ENCODE measurements at regions not wholly inside any gene's neighbourhood (a gene's known extent, or its start where the extent isn't known, plus 50 kb on each side); places are given as distances from the start of the nearest gene placed in this dataset.

GRCh38 chr13:29993196-29993595 is 142.8 kb upstream of the UBL3 start:
- no peaks in the 10 kb centered on the region for H3K79me2 ChIP-seq (ENCODE audit: control insufficient read depth, insufficient read depth, low read length, poor library complexity)
- no peak overlapping the region for H3K4ac ChIP-seq (ENCODE audit: low read depth, low read length)
- H3K79me1 ChIP-seq (ENCODE audit: low read length): no peaks in the 10 kb centered on the region
- H3K4me1 ChIP-seq (ENCODE audit: control insufficient read depth in 1 of 2, insufficient read depth in 2 of 2, low read length in 2 of 2): peaks cover 0 to 5% of the 10 kb centered on the region in 2 experiments
- H3K18ac ChIP-seq (ENCODE audit: low read length): no peak overlapping the region
- H3K36me3 ChIP-seq (ENCODE audit: control insufficient read depth in 1 of 2, insufficient read depth in 2 of 2, low read length in 2 of 2): no peaks in the 10 kb centered on the region
- no peak overlapping the region for H3K4me3 ChIP-seq (ENCODE audit: low read depth, low read length)
- H4K12ac ChIP-seq (ENCODE audit: low read depth, low read length): no peak overlapping the region
- no peak overlapping the region for H4K91ac ChIP-seq (ENCODE audit: low read depth, low read length)
- no peak overlapping the region for H3K27ac ChIP-seq (ENCODE audit: low read depth, low read length)
- H3K9me3 ChIP-seq (ENCODE audit: insufficient read depth, low read depth, low read length): peaks cover 7% of the 10 kb centered on the region
- no peak for DNase-seq
- no peak overlapping the region for H3K23ac ChIP-seq (ENCODE audit: low read length)
- no peak overlapping the region for H2AK5ac ChIP-seq (ENCODE audit: low read length)
- no peak overlapping the region for H2BK120ac ChIP-seq (ENCODE audit: insufficient read depth, low read length, poor library complexity)
- H4K8ac ChIP-seq (ENCODE audit: low read depth, low read length): no peak overlapping the region
- no peak overlapping the region for H3K14ac ChIP-seq (ENCODE audit: low read length)
- H3K27me3 ChIP-seq (ENCODE audit: insufficient read depth, low read length): no peaks in the 10 kb centered on the region
- no peak overlapping the region for H2BK12ac ChIP-seq (ENCODE audit: low read length)
- H2AFZ ChIP-seq (ENCODE audit: insufficient read depth, low read length, poor library complexity): no peak overlapping the region
- H2BK5ac ChIP-seq (ENCODE audit: low read depth, low read length, poor library complexity): no peak overlapping the region
- no peak overlapping the region for H3K4me2 ChIP-seq (ENCODE audit: low read length)
- WGBS (ENCODE audit: extremely low coverage, insufficient coverage, insufficient read length): no CpG with 5 or more reads among the region's 4 CpGs
- H3K9ac ChIP-seq (ENCODE audit: low read length): no peak overlapping the region

- Histone ChIP-seq H4K12ac (ENCODE audit: low read depth, low read length) (no peak overlapping the region), H4K91ac (ENCODE audit: low read depth, low read length) (no peak overlapping the region), H3K9ac (ENCODE audit: low read length) (no peak overlapping the region), H3K9me3 (ENCODE audit: insufficient read depth, low read depth, low read length) (peaks cover 7% of the 10 kb centered on the region), H3K18ac (ENCODE audit: low read length) (no peak overlapping the region), H2BK5ac (ENCODE audit: low read depth, low read length, poor library complexity) (no peak overlapping the region), H3K4me2 (ENCODE audit: low read length) (no peak overlapping the region), H3K14ac (ENCODE audit: low read length) (no peak overlapping the region), H3K79me2 (ENCODE audit: control insufficient read depth, insufficient read depth, low read length, poor library complexity) (no peaks in the 10 kb centered on the region), H2BK120ac (ENCODE audit: insufficient read depth, low read length, poor library complexity) (no peak overlapping the region), H3K4me3 (ENCODE audit: low read depth, low read length) (no peak overlapping the region), H3K27ac (ENCODE audit: low read depth, low read length) (no peak overlapping the region), H2BK12ac (ENCODE audit: low read length) (no peak overlapping the region), H3K36me3 (ENCODE audit: control insufficient read depth in 1 of 2, insufficient read depth in 2 of 2, low read length in 2 of 2) (no peaks in the 10 kb centered on the region), H2AK5ac (ENCODE audit: low read length) (no peak overlapping the region), H3K79me1 (ENCODE audit: low read length) (no peaks in the 10 kb centered on the region), H2AFZ (ENCODE audit: insufficient read depth, low read length, poor library complexity) (no peak overlapping the region), H3K27me3 (ENCODE audit: insufficient read depth, low read length) (no peaks in the 10 kb centered on the region), H3K4ac (ENCODE audit: low read depth, low read length) (no peak overlapping the region), H4K8ac (ENCODE audit: low read depth, low read length) (no peak overlapping the region), H3K4me1 (ENCODE audit: control insufficient read depth in 1 of 2, insufficient read depth in 2 of 2, low read length in 2 of 2) (peaks cover 0 to 5% of the 10 kb centered on the region in 2 experiments), H3K23ac (ENCODE audit: low read length) (no peak overlapping the region)
- DNase-seq: no peak
- WGBS (ENCODE audit: extremely low coverage, insufficient coverage, insufficient read length): no CpG with 5 or more reads among the region's 6 CpGs
These were observed 140.9 kb upstream of the UBL3 start for GRCh38 chr13:29991343-29991742.

- H3K4ac ChIP-seq (ENCODE audit: low read depth, low read length): no peak overlapping the region
- H3K36me3 ChIP-seq (ENCODE audit: control insufficient read depth in 1 of 2, insufficient read depth in 2 of 2, low read length in 2 of 2): no peaks in the 10 kb centered on the region
- no peak overlapping the region for H4K12ac ChIP-seq (ENCODE audit: low read depth, low read length)
- no peak overlapping the region for H2BK5ac ChIP-seq (ENCODE audit: low read depth, low read length, poor library complexity)
- H3K4me1 ChIP-seq (ENCODE audit: control insufficient read depth in 1 of 2, insufficient read depth in 2 of 2, low read length in 2 of 2): peaks cover 0 to 3% of the 10 kb centered on the region in 2 experiments
- no peak overlapping the region for H2BK120ac ChIP-seq (ENCODE audit: insufficient read depth, low read length, poor library complexity)
- H3K4me2 ChIP-seq (ENCODE audit: low read length): no peak overlapping the region
- H3K14ac ChIP-seq (ENCODE audit: low read length): no peak overlapping the region
- H3K9me3 ChIP-seq (ENCODE audit: insufficient read depth, low read depth, low read length): peaks cover 7% of the 10 kb centered on the region
- H4K91ac ChIP-seq (ENCODE audit: low read depth, low read length): no peak overlapping the region
- no peaks in the 10 kb centered on the region for H3K27me3 ChIP-seq (ENCODE audit: insufficient read depth, low read length)
- no peak overlapping the region for H3K27ac ChIP-seq (ENCODE audit: low read depth, low read length)
- no peak overlapping the region for H4K8ac ChIP-seq (ENCODE audit: low read depth, low read length)
- no peak overlapping the region for H2AFZ ChIP-seq (ENCODE audit: insufficient read depth, low read length, poor library complexity)
- H3K18ac ChIP-seq (ENCODE audit: low read length): no peak overlapping the region
- H2BK12ac ChIP-seq (ENCODE audit: low read length): no peak overlapping the region
- no peak overlapping the region for H3K23ac ChIP-seq (ENCODE audit: low read length)
- H3K4me3 ChIP-seq (ENCODE audit: low read depth, low read length): no peak overlapping the region
- no peak overlapping the region for H3K9ac ChIP-seq (ENCODE audit: low read length)
- no peak for DNase-seq
- H3K79me2 ChIP-seq (ENCODE audit: control insufficient read depth, insufficient read depth, low read length, poor library complexity): no peaks in the 10 kb centered on the region
- no peak overlapping the region for H2AK5ac ChIP-seq (ENCODE audit: low read length)
- no peaks in the 10 kb centered on the region for H3K79me1 ChIP-seq (ENCODE audit: low read length)
These were observed 136.9 kb upstream of the UBL3 start for GRCh38 chr13:29987340-29987739.

- no peaks in the 10 kb centered on the region for H3K79me1 ChIP-seq (ENCODE audit: low read length)
- no peak overlapping the region for H3K14ac ChIP-seq (ENCODE audit: low read length)
- H2BK12ac ChIP-seq (ENCODE audit: low read length): no peak overlapping the region
- no peak overlapping the region for H3K4ac ChIP-seq (ENCODE audit: low read depth, low read length)
- H2AK5ac ChIP-seq (ENCODE audit: low read length): no peak overlapping the region
- H4K12ac ChIP-seq (ENCODE audit: low read depth, low read length): no peak overlapping the region
- H3K9ac ChIP-seq (ENCODE audit: low read length): no peak overlapping the region
- H3K4me2 ChIP-seq (ENCODE audit: low read length): no peak overlapping the region
- no peaks in the 10 kb centered on the region for H3K36me3 ChIP-seq (ENCODE audit: control insufficient read depth in 1 of 2, insufficient read depth in 2 of 2, low read length in 2 of 2)
- DNase-seq: no peak
- H3K9me3 ChIP-seq (ENCODE audit: insufficient read depth, low read depth, low read length): peaks cover 4% of the 10 kb centered on the region
- H3K79me2 ChIP-seq (ENCODE audit: control insufficient read depth, insufficient read depth, low read length, poor library complexity): no peaks in the 10 kb centered on the region
- no peak overlapping the region for H2BK120ac ChIP-seq (ENCODE audit: insufficient read depth, low read length, poor library complexity)
- no peak overlapping the region for H4K91ac ChIP-seq (ENCODE audit: low read depth, low read length)
- no peak overlapping the region for H2AFZ ChIP-seq (ENCODE audit: insufficient read depth, low read length, poor library complexity)
- no peak overlapping the region for H3K27ac ChIP-seq (ENCODE audit: low read depth, low read length)
- no peak overlapping the region for H3K18ac ChIP-seq (ENCODE audit: low read length)
- WGBS (ENCODE audit: extremely low coverage, insufficient coverage, insufficient read length): no CpG with 5 or more reads among the region's 2 CpGs
- H4K8ac ChIP-seq (ENCODE audit: low read depth, low read length): no peak overlapping the region
- H3K4me3 ChIP-seq (ENCODE audit: low read depth, low read length): no peak overlapping the region
- H3K4me1 ChIP-seq (ENCODE audit: control insufficient read depth in 1 of 2, insufficient read depth in 2 of 2, low read length in 2 of 2): no peaks in the 10 kb centered on the region
- H3K23ac ChIP-seq (ENCODE audit: low read length): no peak overlapping the region
- no peak overlapping the region for H2BK5ac ChIP-seq (ENCODE audit: low read depth, low read length, poor library complexity)
- no peaks in the 10 kb centered on the region for H3K27me3 ChIP-seq (ENCODE audit: insufficient read depth, low read length)
These were observed 129.9 kb upstream of the UBL3 start for GRCh38 chr13:29980339-29980738.
